Peyer's patch (tissue), 4 donors: ENCODE measurements at regions not wholly inside any gene's neighbourhood (a gene's known extent, or its start where the extent isn't known, plus 50 kb on each side); places are given as distances from the start of the nearest gene placed in this dataset.

Experiments
- DNase-seq, 3 donors: peaks; one replicate each; pipeline ENCODE4 v3.0.0-alpha.2; 2017 to 2019
- H3K27ac ChIP-seq, 4 donors: fragments of 200-600 bp; sonication (generic); one replicate each; pipeline ENCODE4 v1.5.1; 2016 to 2019
- H3K27me3 ChIP-seq, 2 donors: fragments of 200-600 bp; sonication (generic); one replicate each; pipeline ENCODE4 v1.5.1; 2019
- H3K36me3 ChIP-seq, 3 donors: fragments of 200-600 bp; sonication (generic); one replicate each; pipeline ENCODE4 v1.5.1; 2016 to 2019
- H3K4me1 ChIP-seq, 4 donors: fragments of 200-600 bp; sonication (generic); one replicate each; pipeline ENCODE4 v1.5.1; 2016 to 2019
- H3K4me3 ChIP-seq, 4 donors: fragments of 200-600 bp; sonication (generic); 1 replicate in 3 of 4; 2 replicates in 1 of 4; pipeline ENCODE4 v1.5.1; 2016 to 2019; ENCODE audit warnings: mild to moderate bottlenecking in 1 of 4
- H3K9me3 ChIP-seq, 4 donors: fragments of 200-600 bp; sonication (generic); one replicate each; pipeline ENCODE4 v1.5.1; 2016 to 2019; ENCODE audit warnings: mild to moderate bottlenecking in 1 of 4
- CTCF ChIP-seq, 6 experiments: fragments of 450-650 bp in 4 of 6; fragments of 200-600 bp in 2 of 6; sonication (generic) in 1 of 6; IDR thresholded peaks; one replicate each; pipeline ENCODE4 v1.5.1; 2017 to 2019; ENCODE audit warnings: antibody characterized with exemption in 6 of 6, mild to moderate bottlenecking in 3 of 6, moderate library complexity in 1 of 6
- POLR2A ChIP-seq, 2 donors: fragments of 450-650 bp; IDR thresholded peaks; one replicate each; pipeline ENCODE4 v1.5.1; 2017; ENCODE audit warnings: antibody characterized with exemption in 2 of 2, mild to moderate bottlenecking in 2 of 2, moderate library complexity in 2 of 2

- DNase-seq = no peak
- Histone ChIP-seq H3K27me3 (no peaks in the 10 kb centered on the region), H3K4me3 (no peak overlapping the region), H3K9me3 (no peaks in the 10 kb centered on the region), H3K4me1 (no peaks in the 10 kb centered on the region), H3K27ac (no peak overlapping the region), H3K36me3 (no peaks in the 10 kb centered on the region)
- no peak for TF ChIP-seq POLR2A (IDR thresholded peaks at IDR 0.05)
- no peak for TF ChIP-seq CTCF (IDR thresholded peaks at IDR 0.05)
These were observed 485.4 kb upstream of the USP24 start for GRCh38 chr1:55700359-55701130.

- no peaks in the 10 kb centered on the region for H3K27me3 ChIP-seq
- H3K4me3 ChIP-seq = no peak overlapping the region
- H3K36me3 ChIP-seq = no peaks in the 10 kb centered on the region
- no peak for DNase-seq
- TF ChIP-seq POLR2A (IDR thresholded peaks at IDR 0.05) (no peak), CTCF (IDR thresholded peaks at IDR 0.05) (no peak)
- H3K9me3 ChIP-seq = no peaks in the 10 kb centered on the region
- H3K4me1 ChIP-seq = no peaks in the 10 kb centered on the region
- no peak overlapping the region for H3K27ac ChIP-seq
These were observed 484.1 kb upstream of the USP24 start for GRCh38 chr1:55699228-55699627.

- H3K27me3 ChIP-seq = no peaks in the 10 kb centered on the region
- no peaks in the 10 kb centered on the region for H3K9me3 ChIP-seq
- DNase-seq = no peak
- H3K27ac ChIP-seq = no peak overlapping the region
- TF ChIP-seq POLR2A (IDR thresholded peaks at IDR 0.05) (no peak), CTCF (IDR thresholded peaks at IDR 0.05) (no peak)
- no peaks in the 10 kb centered on the region for H3K4me1 ChIP-seq
- H3K4me3 ChIP-seq = no peak overlapping the region
- no peaks in the 10 kb centered on the region for H3K36me3 ChIP-seq
These were observed 482.9 kb upstream of the USP24 start for GRCh38 chr1:55697997-55698535.

GRCh38 chr1:55696891-55697290, 481.7 kb upstream of the USP24 start:
- Histone ChIP-seq H3K9me3 (no peaks in the 10 kb centered on the region), H3K27me3 (no peaks in the 10 kb centered on the region), H3K27ac (peak overlapping the region in 2 of 4 donors; percentile 14 to 30), H3K36me3 (no peaks in the 10 kb centered on the region), H3K4me3 (no peak overlapping the region), H3K4me1 (no peaks in the 10 kb centered on the region)
- no peak for DNase-seq
- TF ChIP-seq CTCF (IDR thresholded peaks at IDR 0.05) (no peak), POLR2A (IDR thresholded peaks at IDR 0.05) (no peak)

- TF ChIP-seq CTCF (IDR thresholded peaks at IDR 0.05) (no peak), POLR2A (IDR thresholded peaks at IDR 0.05) (no peak)
- Histone ChIP-seq H3K36me3 (no peaks in the 10 kb centered on the region), H3K27me3 (no peaks in the 10 kb centered on the region), H3K4me1 (no peaks in the 10 kb centered on the region), H3K27ac (peak overlapping the region in 1 of 4 donors; percentile 30), H3K4me3 (no peak overlapping the region), H3K9me3 (no peaks in the 10 kb centered on the region)
- peak in 1 of 3 donors; percentile 49 for DNase-seq
These were observed 481.1 kb upstream of the USP24 start for GRCh38 chr1:55696181-55696754.
